Stimulated activated CD8-positive, alpha-beta memory T cell treated with anti-CD3 and anti-CD28 coated beads, Interleukin-7, amount 100 ng/mL, for 24 hours (primary cell): ENCODE measurements at regions not wholly inside any gene's neighbourhood (a gene's known extent, or its start where the extent isn't known, plus 50 kb on each side); places are given as distances from the start of the nearest gene placed in this dataset.
"Not testable (repeated sequence)": the region's sequence is repeated elsewhere in the genome, so short reads cannot be mapped to it uniquely, and the experiment has no call there.

Experiments used
- DNase-seq: peaks from one replicate; pipeline ENCODE4 v3.0.0-alpha.2; 2020; ENCODE audit warnings: low read depth

DNA sequence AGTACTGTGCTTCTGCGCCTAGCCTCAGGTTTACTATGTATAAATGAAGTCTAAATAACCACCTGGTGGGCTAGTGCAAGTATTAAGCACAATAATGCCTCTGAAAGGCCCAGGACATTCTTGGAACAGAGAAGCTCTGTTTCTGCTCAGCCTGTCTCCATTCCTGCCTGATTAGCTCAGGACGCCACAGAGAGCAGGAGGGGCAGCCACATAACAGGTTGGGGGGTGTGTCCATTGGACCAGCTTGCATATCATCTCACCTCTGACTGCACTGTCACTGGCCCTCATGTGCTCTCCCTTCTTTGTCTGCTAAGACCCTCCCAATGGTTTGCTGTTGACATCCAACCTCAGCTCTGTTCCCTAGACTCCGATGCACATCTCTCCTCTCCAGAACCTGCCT is 52.8 kb upstream of the IKZF1 start:
- DNase-seq = no peak

DNA sequence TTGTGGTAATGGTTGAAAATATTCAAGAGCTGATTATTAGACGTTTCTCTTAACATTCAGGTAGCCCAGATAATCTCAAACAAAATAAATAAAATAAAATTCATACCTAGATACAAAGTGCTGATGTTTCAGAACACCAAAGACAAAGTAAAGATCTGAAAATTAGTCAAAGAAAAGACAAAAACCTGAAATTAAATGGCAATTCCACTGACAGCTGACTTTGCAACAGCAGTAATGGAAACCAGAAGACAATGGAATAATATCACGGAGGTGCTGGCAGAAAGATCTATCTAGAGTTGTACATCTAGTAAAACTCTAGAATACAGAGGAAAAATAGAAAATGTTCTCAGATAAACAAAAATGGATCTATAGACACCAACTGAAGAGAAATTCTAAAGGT is 58.0 kb upstream of the IKZF1 start:
- DNase-seq = no peak

DNA sequence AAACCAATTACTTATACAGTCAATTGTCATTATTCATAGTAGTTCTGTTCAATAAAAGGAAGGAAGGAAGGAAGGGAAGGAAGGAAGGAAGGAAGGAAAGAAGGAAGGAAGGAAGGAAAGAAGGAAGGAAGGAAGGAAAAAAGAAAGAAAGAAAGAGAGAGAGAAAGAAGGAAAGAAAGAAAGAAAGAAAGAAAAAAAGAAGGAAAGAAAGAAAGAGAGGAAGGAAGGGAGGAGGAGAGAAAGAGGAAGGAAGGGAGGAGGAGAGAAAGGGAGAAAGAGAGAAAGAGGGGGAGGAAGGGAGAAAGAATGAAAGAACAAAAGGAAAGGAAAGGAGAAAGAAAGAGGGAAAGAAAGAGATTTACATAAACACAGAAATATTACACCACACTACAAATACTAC is 62.4 kb upstream of the IKZF1 start:
- DNase-seq = not testable (repeated sequence)

DNA sequence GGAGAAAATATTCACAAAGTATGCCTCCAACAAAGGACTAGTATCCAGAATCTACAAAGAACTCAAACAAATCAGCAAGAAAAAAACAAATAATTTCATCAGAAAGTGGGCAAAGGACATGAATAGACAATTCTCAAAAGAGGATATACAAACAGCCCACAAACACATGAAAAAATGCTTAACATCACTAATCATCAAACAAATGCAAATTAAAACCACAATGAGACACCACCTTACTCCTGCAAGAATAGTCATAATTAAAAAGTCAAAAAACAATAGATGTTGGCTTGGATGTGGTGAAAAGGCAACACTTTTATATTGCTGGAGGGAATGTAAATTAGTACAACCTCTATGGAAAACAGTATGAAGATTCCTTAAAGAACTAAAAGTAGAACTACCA is 63.8 kb upstream of the IKZF1 start:
- DNase-seq = not testable (repeated sequence)

DNA sequence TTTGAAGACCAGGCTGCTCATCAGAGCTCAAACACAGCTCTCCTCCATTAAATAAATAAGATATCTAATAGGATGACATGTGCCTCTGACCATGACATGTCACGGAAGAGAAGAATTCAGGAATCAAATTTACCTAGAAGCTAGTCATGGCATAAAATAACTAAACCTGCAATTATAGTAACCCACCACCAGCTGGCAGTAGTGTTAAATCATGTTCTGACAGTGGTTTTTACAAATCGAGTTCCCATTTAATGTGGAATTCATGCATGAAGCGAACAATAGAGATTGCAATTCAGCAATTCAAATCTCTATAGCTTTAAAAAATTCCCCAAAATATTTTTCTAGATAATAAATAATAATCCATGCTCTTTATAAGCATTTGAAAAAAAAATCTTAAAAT is 74.6 kb upstream of the IKZF1 start:
- no peak for DNase-seq

DNA sequence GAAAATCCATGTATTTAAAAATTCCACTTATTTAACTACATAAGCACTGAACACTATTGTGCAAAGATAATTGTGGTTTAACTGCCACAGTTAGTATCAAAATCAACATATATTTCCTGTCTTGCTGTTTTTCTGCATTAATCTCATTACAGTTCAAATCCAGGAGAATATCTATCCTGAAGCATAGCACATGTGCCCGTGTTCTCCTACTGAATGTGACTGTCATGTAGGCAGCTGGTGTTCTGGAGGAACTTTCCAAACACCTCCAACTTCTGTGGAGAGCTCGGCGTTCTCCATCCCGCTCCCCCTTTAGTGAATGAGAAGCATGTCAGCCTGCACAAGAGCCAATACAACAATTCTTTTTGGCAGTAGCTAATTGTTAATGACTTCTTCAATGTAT is 76.4 kb upstream of the IKZF1 start:
- DNase-seq = no peak

DNA sequence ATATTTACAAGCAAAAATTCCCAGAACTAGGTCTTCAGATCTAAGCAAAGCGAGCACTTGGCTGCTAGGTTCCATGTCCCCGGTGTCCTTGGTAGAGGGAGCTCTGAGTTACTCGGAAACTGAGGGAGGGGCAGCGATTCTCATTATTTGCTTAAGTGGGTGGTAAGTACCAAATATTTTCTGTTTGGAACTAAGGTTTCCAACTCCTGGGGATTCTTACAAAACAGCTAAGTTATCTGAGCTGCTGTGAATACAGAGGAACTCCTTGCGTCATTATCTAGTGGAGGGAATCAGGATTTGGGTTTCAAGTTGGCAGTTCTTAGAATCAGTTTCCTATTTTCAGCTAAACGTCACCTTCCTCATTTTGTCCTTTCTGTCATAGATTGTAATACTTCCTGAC is 76.8 kb upstream of the IKZF1 start:
- DNase-seq = no peak

DNA sequence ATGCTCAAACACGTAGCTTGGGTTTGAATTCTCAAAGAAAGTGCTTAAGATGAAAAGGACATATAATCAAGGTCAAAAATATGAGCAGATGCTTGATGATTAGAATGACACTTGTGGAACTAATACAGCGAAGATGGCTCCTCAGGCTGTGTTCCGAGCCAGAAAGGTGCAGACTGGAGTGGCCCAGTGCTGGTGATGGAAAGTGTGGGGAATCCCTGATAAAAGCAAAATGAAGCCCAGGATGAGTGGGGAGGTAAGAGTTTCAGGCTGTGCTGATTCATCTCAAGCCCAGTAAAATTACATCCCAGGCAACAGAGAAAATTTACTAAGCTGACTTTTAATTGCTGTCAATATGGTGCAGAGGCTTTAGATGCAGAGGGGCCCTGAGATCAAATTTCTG is 77.8 kb upstream of the IKZF1 start:
- DNase-seq = no peak

DNA sequence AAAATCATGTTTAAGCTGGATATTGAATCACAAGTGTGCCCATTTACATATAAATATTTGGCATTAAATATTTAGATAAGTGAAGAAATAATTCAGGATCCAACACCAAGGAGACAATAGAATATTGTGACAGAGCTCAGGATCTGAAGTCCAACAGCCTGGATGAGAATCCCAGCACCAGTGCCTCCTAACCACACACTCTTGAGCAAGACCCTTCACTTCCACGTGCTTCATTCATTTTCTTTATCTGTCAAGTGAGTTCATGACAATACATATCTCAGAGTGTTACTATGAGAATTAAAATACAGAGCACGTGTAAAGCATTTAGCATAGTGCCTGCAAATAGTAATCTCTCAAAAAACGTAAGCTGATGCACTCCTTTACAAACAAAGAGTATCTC is 78.4 kb upstream of the IKZF1 start:
- DNase-seq = no peak

DNA sequence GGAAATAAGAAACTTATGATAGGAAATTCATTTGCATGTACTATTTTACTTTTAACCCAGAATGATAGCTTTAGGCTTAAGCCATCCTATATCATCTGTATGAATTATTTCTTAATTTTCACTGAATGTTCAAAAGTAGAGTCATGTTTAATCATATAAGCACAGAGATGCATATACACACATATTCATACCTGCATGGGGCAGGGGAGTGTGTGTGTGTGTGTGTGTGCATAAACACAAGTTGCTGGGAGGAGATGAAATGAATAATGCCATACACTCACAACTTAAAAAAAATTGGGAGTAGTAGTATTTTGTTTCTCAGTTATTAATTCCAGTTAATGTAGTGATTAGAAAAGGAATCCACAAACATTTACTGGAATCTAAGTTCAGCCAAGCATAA is 83.1 kb upstream of the IKZF1 start:
- no peak for DNase-seq

DNA sequence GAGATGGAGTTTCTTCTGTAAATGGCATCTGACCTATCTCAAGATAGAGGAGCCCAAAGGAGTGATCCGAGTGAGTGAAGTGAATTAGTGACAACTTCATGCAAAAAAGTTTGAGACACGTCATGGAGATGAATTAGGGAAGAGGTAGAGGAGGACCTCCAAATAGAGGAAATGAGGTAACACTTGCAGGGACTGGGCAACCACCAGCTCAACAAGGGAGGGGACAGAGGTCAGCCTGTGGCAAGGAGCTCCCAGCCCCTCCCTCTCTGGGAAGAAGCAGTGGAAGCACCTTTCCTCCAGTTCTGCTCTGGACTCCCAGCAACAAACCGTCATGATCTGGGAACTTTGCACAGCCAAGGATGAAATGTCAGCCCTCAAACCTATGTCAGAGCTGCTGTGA is 83.5 kb upstream of the IKZF1 start:
- no peak for DNase-seq

DNA sequence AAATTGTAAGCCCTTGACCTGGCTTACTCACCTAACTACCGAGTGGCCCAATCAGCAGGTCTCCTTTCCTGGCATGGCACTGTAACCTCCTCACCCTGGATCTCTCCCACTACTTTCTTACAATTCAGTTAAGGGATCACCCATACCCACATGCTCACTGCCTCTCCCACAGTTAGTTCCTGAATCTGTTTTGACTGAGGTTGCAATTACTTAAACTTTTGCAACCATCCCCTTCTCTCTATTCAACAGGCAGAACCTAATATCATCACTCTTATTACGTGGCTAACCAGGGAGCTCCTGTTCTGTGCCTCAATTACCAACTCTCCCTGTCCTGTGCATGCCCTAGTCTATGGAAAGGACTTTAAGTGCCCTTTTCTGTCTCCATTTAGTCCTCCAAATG is 84.2 kb upstream of the IKZF1 start:
- DNase-seq = no peak

DNA sequence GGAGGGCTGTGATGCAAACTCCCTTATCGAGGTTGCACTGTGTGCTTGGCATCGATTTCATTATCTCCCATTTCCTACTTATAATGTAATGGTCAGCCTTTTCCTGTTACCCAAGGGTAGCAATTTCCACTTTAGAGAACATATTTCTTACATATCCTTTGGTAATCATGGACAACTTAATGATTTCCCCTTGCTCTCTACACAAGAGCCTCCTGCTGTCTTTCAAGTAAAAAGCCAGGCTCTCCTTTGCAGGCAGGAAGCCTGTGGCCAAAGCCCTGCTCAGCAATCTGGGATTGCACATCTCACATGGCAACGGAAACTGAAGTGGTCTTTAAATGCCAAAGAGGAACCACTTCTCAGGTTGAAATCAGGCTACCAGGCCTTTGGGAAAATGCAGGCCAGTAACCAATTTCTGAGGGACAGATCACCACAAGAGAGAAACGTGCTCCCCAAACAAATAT is 86.7 kb upstream of the IKZF1 start:
- no peak for DNase-seq

DNA sequence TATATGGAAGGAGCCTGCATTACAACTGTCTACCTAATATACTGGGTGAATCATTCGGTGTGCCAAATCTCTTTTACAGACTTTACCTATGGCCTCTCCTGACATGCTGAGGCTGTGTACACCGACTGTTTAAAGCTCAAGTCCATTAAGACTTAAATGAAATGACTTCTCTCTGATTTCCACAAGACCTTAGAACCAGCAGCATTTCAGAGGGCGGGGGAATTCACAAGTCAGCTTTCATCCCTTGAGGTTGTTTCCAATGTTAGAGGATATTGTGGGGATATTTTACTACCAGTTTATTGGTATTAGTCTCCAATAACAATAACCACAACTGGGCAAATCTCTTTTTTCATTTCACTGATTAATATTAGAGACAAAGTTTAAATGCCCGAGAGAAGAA is 87.1 kb upstream of the IKZF1 start:
- DNase-seq = no peak

DNA sequence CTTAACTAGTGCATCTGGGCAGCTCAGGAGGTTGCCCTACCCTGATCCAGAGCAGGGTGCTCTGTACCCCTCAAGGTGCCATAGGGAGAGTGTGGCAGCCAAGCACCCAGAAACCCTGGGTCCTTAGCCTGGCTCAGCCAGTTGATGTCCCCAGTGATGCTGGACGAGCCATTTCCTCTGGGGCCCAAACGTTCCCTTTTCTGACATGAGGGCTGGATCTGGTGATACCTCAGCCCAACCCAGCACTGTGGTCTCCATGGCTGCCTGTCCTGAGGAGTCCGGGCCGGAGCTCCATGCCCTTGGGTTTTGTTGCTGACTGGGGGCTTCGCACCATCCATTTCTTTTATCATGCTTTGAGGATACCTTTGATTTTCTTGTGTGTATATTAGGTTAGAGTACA is 87.9 kb upstream of the IKZF1 start:
- DNase-seq = no peak

DNA sequence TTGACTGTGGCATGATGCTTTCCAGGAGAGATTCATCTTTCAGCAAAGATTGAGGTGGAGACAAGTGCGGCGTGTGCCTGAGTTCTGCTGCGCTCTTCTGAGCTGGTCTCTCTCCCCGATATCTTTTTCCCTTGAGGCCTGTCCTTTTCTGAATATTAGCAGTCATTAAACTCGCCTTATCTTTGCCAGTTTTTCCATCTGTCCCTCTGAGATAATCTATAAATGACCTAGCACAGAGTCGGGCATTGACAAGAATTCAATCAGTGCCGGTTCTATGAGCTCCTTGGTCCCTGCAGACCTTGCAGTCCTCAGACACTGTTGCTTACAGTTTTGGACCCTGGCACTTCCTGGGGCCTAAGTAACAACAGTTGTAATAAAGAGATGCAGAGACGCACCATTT is 89.7 kb upstream of the IKZF1 start:
- no peak for DNase-seq

DNA sequence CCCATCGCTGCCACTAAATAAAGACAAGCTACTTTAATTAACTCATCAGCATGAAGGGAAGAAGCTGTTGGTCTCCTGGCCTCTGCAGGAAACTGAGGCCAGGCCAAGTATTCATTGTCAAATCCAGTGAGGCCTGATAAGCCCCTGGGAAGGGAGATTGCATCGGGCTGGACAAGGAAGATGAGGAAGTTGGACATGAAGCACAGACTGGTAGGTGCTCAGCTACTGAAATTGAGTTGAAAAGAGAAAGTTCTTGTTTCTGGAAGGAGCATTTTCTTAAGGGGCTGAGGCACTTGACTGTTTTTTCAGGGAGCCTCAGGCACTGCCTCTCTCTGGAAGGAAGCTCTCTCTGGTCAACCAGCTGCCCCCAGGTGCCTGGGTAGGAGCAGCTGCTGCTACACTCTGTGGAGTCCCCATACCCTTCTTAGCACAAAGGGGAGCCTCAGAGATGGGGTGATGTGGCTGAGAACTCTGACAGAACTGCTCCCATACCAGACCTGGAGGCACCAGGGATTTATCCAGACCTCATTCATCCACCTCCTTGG is 90.3 kb upstream of the IKZF1 start:
- no peak for DNase-seq

DNA sequence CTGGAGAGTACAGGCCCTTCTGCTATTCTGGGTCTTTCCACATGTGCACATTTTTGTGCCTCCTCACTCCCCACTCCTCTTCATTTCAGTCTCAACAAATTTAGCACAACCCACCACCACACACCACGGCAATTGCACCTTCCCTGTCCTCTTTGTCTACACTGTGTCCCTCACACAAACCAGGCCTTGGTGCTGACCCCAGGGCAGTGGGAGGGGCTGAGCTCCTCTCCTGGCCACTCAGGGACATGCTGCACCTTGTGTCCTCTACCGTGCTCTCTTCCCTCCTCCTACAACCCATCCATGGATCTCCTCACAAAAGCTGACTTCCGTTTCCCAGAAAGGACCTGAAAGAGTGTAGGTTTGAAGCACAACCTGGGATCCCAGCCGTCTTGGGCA is 90.9 kb upstream of the IKZF1 start:
- no peak for DNase-seq

DNA sequence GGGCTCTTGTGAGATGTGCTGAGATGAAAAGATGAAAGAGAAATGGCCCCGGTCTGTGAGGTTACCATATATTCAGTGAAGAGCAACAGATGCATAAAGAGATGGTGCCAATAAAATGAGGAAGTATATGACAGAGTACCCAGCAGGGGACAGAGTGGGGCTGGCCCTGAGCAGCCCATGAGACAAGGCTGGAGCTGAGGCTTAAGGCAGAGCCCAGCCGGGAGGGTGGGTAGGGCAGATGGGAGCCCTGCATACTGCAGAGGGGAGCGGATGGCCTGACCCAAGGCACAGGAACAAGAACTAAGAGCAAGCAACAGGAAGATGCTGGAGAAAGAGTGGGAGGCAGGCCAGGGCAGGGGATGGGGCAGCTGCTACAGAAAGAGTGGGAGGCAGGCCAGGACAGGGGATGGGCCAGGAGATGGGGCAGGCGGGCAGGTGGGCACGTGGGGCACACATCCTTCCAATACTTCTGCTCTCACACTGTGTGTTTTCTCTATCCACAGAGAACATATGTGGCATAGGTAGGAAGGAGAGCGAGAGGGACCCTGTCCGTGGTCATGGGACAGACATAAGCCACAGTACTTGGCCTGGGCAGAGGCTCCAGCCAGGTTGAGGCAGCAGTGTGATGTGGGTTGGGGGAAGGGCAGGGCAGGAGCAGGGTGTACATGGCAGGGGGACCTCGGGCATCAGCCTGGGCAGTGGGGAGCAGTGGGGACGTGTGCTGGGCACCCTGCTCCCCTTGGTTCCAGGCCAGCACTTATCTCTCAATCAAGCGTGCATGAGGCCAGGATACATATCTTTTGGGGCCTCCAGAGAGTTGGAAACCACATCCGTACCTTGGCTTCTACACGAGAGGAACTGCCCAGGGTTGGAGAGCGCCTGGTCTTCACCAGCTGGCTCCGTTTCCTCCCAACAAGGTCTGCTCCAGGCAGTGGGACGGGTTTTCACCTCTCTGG is 91.6 kb upstream of the IKZF1 start:
- no peak for DNase-seq

DNA sequence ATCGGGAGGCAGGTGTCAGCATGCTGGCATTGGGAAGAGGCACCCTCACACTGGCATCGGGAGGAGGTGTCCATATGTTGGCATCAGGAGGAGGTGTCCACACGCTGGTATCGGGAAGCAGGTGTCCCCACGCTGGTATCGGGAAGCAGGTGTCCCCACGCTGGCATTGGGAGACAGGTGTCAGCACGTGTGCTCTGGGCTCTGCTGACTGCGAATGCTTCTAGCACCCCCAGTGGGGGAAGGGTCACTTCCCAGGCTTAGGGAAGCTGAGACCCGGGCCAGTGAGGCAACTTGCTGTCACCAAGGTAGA is 92.5 kb upstream of the IKZF1 start:
- DNase-seq = no peak

DNA sequence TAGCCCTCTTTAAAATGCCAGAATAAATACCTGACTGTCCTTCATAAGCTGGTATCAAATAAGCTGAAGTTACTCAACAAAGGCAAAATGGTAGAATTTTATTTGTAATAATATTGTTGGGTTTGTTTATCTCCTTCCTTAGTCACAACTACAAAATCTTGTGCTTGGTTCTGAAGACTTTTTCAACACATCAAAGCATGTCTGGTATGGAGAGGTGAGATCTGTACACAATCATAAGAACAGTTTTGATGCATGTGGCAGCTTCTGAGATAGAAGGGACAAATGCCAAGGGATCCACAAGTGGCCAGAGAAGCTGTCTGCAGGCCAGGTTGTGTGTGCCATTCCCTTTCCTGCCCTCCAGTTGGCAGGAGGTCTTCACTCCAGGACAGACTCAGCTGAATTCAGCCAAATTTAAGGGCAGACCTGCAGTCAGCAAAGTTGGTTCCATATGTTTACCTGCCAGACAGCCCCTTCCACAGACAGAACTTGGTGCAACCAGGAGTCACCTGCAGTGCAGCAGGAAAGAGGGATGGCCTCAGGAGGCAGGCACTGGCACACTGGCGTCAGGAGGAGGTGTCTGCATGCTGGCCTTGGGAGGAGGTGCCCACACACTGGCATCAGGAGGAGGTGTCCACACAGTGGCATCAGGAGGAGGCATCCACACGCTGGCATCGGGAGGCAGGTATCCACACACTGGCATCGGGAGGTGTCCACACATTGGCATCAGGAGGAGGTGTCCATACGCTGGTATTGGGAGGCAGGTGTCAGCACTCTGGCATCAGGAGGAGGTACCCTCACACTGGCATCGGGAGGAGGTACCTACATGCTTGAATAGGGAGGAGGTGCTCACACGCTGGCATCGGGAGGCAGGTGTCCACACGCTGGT is 93.1 kb upstream of the IKZF1 start:
- DNase-seq = no peak

DNA sequence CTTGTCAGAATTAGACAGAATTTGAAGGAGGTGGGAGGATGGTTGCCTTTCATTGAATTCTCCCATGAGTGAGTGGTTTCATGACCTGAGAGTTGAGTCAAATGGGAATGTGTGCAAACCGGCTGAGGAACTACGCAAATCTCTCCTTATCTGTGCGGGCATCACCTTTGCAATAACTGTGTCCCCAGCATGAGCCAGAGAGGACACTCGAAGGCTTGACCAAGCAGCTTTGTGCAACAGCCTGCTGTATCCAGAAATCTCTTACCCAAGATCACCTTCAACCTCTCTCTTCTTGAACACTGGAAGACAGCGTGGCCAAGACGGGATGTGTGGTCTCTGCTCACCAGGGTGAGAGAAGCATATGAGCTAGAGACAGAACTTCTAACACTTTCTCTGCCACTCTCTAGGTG is 93.8 kb upstream of the IKZF1 start:
- no peak for DNase-seq
